SU-DHL-6 (cell line): ENCODE measurements at regions not wholly inside any gene's neighbourhood (a gene's known extent, or its start where the extent isn't known, plus 50 kb on each side); places are given as distances from the start of the nearest gene placed in this dataset.

Experiments used
- H2AFZ ChIP-seq: fragments of 200-600 bp; sonication (generic); 2 replicates; pipeline ENCODE4 v1.6.1; 2014; ENCODE audit warnings: low read depth, mild to moderate bottlenecking, moderate library complexity, mixed read lengths, antibody characterized with exemption, low read length; ENCODE audit not compliant: severe bottlenecking
- H3F3A ChIP-seq: fragments of 200-600 bp; shearing (Covaris generic); 2 replicates; pipeline ENCODE4 v1.6.0; 2016; ENCODE audit warnings: antibody characterized with exemption, mild to moderate bottlenecking; ENCODE audit not compliant: insufficient read depth
- H3K27ac ChIP-seq: fragments of 200-600 bp; sonication (generic); 2 replicates; pipeline ENCODE4 v1.5.1; 2016; ENCODE audit warnings: low read depth, mild to moderate bottlenecking, low read length, moderate library complexity, mixed read lengths
- H3K27me3 ChIP-seq: fragments of 200-600 bp; sonication (generic), shearing (Covaris generic); 2 replicates; pipeline ENCODE4 v1.6.0; 2014; ENCODE audit warnings: mild to moderate bottlenecking, low read length
- H3K36me3 ChIP-seq: fragments of 200-600 bp; sonication (generic); 2 replicates; pipeline ENCODE4 v1.6.1; 2014; ENCODE audit warnings: mild to moderate bottlenecking, low read length, mixed read lengths
- H3K4me2 ChIP-seq: fragments of 300-600, 200-600 bp; shearing (Covaris generic), sonication (generic); 2 replicates; pipeline ENCODE4 v1.6.0; 2014; ENCODE audit warnings: low read length, low read depth, mild to moderate bottlenecking; ENCODE audit not compliant: poor library complexity, severe bottlenecking
- H3K4me3 ChIP-seq: fragments of 200-600 bp; sonication (generic); 2 replicates; pipeline ENCODE4 v1.5.1; 2014; ENCODE audit warnings: antibody characterized with exemption, low read length, mild to moderate bottlenecking, mixed read lengths; ENCODE audit not compliant: insufficient read depth, poor library complexity, severe bottlenecking
- H3K79me2 ChIP-seq: fragments of 200-600 bp; sonication (generic); 2 replicates; pipeline ENCODE4 v1.6.1; 2014; ENCODE audit warnings: mild to moderate bottlenecking, low read length, moderate library complexity; ENCODE audit not compliant: insufficient read depth
- H3K9ac ChIP-seq: fragments of 200-600 bp; sonication (generic); 2 replicates; pipeline ENCODE4 v1.7.0; 2014; ENCODE audit warnings: mild to moderate bottlenecking, low read length
- H3K9me2 ChIP-seq: fragments of 200-600 bp; sonication (generic); replicated peaks from 2 replicates; pipeline ENCODE4 v1.6.1; 2014; ENCODE audit warnings: low read length; ENCODE audit not compliant: insufficient read depth
- H3K9me3 ChIP-seq: fragments of 200-600 bp; sonication (generic); 2 replicates; pipeline ENCODE4 v1.6.1; 2014; ENCODE audit warnings: low read length, mixed read lengths; ENCODE audit not compliant: insufficient read depth
- H4K20me1 ChIP-seq: fragments of 200-600 bp; sonication (generic); 2 replicates; pipeline ENCODE4 v1.6.1; 2014; ENCODE audit warnings: low read depth, mild to moderate bottlenecking, antibody characterized with exemption, low read length, moderate library complexity, mixed read lengths
- EZH2phosphoT487 ChIP-seq: fragments of 200-600 bp; sonication (generic), shearing (Covaris generic); conservative IDR thresholded peaks from 2 replicates; pipeline ENCODE4 v1.6.1; 2018; ENCODE audit warnings: mild to moderate bottlenecking, antibody characterized with exemption, low read length, moderate library complexity, mixed read lengths
- TF ChIP-seq, protein P1 (sequence below): fragments of 200-600 bp; sonication (generic); IDR thresholded peaks from one replicate; pipeline ENCODE4 v1.5.1; 2017; ENCODE audit warnings: antibody characterized with exemption, mild to moderate bottlenecking, low read length, moderate library complexity; ENCODE audit not compliant: insufficient read depth, poor library complexity, severe bottlenecking

GRCh38 chr5:124860291-124860655 is 113.8 kb upstream of the ZNF608 start:
- Histone ChIP-seq H3K9me3 (no peaks in the 10 kb centered on the region), H3F3A (no peaks in the 10 kb centered on the region), H3K4me2 (no peak overlapping the region), H3K27me3 (no peaks in the 10 kb centered on the region), H3K9ac (no peak overlapping the region), H3K79me2 (no peaks in the 10 kb centered on the region), H3K36me3 (no peaks in the 10 kb centered on the region), H3K9me2 (no peaks in the 10 kb centered on the region), H4K20me1 (no peaks in the 10 kb centered on the region), H3K27ac (no peak overlapping the region), H2AFZ (no peak overlapping the region), H3K4me3 (no peak overlapping the region)
- TF ChIP-seq, protein P1, sequence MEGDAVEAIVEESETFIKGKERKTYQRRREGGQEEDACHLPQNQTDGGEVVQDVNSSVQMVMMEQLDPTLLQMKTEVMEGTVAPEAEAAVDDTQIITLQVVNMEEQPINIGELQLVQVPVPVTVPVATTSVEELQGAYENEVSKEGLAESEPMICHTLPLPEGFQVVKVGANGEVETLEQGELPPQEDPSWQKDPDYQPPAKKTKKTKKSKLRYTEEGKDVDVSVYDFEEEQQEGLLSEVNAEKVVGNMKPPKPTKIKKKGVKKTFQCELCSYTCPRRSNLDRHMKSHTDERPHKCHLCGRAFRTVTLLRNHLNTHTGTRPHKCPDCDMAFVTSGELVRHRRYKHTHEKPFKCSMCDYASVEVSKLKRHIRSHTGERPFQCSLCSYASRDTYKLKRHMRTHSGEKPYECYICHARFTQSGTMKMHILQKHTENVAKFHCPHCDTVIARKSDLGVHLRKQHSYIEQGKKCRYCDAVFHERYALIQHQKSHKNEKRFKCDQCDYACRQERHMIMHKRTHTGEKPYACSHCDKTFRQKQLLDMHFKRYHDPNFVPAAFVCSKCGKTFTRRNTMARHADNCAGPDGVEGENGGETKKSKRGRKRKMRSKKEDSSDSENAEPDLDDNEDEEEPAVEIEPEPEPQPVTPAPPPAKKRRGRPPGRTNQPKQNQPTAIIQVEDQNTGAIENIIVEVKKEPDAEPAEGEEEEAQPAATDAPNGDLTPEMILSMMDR, result no peak
- no peak for TF ChIP-seq EZH2phosphoT487

GRCh38 chr5:124865066-124865465 is 118.6 kb upstream of the ZNF608 start:
- no peaks in the 10 kb centered on the region for H3K36me3 ChIP-seq
- H3K4me3 ChIP-seq, result no peak overlapping the region
- H4K20me1 ChIP-seq, result no peaks in the 10 kb centered on the region
- no peak overlapping the region for H2AFZ ChIP-seq
- H3F3A ChIP-seq, result no peaks in the 10 kb centered on the region
- H3K27ac ChIP-seq, result no peak overlapping the region
- H3K9me3 ChIP-seq, result no peaks in the 10 kb centered on the region
- no peak overlapping the region for H3K9ac ChIP-seq
- no peaks in the 10 kb centered on the region for H3K9me2 ChIP-seq
- TF ChIP-seq, protein P1, result no peak
- no peak for TF ChIP-seq EZH2phosphoT487
- no peak overlapping the region for H3K4me2 ChIP-seq
- H3K27me3 ChIP-seq, result no peaks in the 10 kb centered on the region
- H3K79me2 ChIP-seq, result no peaks in the 10 kb centered on the region

DNA sequence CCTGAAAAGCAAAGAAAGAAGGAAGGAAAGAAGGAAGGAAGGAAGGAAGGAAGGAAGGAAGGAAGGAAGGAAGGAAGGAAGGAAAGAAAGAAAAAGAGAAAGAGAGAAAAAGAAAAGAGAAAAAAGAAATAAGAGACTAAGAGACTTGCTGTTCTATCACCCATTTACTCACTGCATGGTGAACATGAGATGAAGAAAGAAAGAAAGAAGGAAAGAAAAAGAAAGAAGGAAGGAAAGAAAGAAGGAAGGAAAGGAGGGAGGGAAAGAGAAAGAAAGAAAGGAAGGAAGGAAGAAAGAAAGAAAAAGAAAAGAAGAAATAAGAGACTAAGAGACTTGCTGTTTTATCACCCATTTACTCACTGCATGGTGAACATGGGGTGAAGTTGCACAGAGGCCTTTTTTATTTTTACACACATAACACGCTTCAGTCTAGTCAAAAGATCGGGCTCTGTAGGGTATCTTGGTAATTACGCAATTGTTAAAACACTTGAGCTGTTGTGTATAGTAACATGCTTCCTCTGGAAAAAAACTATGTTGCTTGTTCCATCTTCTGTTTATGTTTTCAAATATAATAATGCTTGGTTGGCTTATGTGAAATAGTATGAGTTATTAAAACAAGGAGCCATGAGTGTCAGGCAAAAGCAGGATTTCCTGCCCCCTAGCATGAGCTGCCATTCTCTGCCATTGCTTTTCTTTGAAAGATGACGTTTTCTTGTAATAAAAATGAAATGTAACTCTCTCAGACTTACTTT is 119.3 kb upstream of the ZNF608 start:
- Histone ChIP-seq H3K27me3 (no peaks in the 10 kb centered on the region), H3F3A (no peaks in the 10 kb centered on the region), H3K9me3 (no peaks in the 10 kb centered on the region), H3K4me3 (no peak overlapping the region), H3K9ac (no peak overlapping the region), H3K79me2 (no peaks in the 10 kb centered on the region), H3K27ac (no peak overlapping the region), H4K20me1 (no peaks in the 10 kb centered on the region), H3K4me2 (no peak overlapping the region), H3K9me2 (no peaks in the 10 kb centered on the region), H2AFZ (no peak overlapping the region), H3K36me3 (no peaks in the 10 kb centered on the region)
- no peak for TF ChIP-seq EZH2phosphoT487
- TF ChIP-seq, protein P1, result no peak
